ENCODE measurements at regions not wholly inside any gene's neighbourhood (a gene's known extent, or its start where the extent isn't known, plus 50 kb on each side); places are given as distances from the start of the nearest gene placed in this dataset.

- Histone ChIP-seq H2AFZ (ENCODE audit: insufficient read depth, low read depth, low read length, poor library complexity, severe bottlenecking) (no peak overlapping the region), H3K9ac (ENCODE audit: insufficient read depth, low read length, poor library complexity, severe bottlenecking) (no peak overlapping the region), H3K27ac (ENCODE audit: low read depth in 1 of 2, low read length in 2 of 2) (no peak overlapping the region), H3K4me2 (replicated peaks; ENCODE audit: extremely low read depth, low read length, poor library complexity, severe bottlenecking) (no peak overlapping the region), H4K20me1 (ENCODE audit: insufficient read depth, low read length) (no peaks in the 10 kb centered on the region), H3K4me1 (ENCODE audit: control insufficient read depth in 1 of 2, insufficient read depth in 2 of 2, low read length in 2 of 2) (no peaks in the 10 kb centered on the region), H3K9me3 (replicated peaks in 1 of 2; ENCODE audit: control insufficient read depth in 1 of 2, insufficient read depth in 1 of 2, low read length in 2 of 2) (no peaks in the 10 kb centered on the region), H3K4me3 (replicated peaks in 1 of 3; ENCODE audit: low read depth in 2 of 3, low read length in 3 of 3) (no peak overlapping the region), H3K79me2 (ENCODE audit: insufficient read depth, low read length) (no peaks in the 10 kb centered on the region), H3K27me3 (ENCODE audit: control insufficient read depth in 2 of 2, insufficient read depth in 2 of 2, low read length in 2 of 2) (no peaks in the 10 kb centered on the region), H3K36me3 (replicated peaks in 1 of 2; ENCODE audit: control insufficient read depth in 1 of 2, insufficient read depth in 2 of 2, low read length in 2 of 2) (no peaks in the 10 kb centered on the region)
- intact Hi-C loops (cut with micrococcal nuclease), result no loop called here
- Mint-ChIP-seq H3K4me3 (no peak overlapping the region), H3K4me1 (no peaks in the 10 kb centered on the region), H3K36me3 (no peaks in the 10 kb centered on the region), H3K27ac (no peak overlapping the region), H3K9me3 (peaks cover 0 to 5% (median under 1%) of the 10 kb centered on the region in 7 donors), H3K27me3 (ENCODE audit: low read depth in 3 of 3) (peaks cover 0 to 6% (median 0%) of the 10 kb centered on the region in 3 donors)
- WGBS (ENCODE audit: insufficient coverage), result no CpG with 5 or more reads among the region's 2 CpGs
- TF ChIP-seq, protein P1, sequence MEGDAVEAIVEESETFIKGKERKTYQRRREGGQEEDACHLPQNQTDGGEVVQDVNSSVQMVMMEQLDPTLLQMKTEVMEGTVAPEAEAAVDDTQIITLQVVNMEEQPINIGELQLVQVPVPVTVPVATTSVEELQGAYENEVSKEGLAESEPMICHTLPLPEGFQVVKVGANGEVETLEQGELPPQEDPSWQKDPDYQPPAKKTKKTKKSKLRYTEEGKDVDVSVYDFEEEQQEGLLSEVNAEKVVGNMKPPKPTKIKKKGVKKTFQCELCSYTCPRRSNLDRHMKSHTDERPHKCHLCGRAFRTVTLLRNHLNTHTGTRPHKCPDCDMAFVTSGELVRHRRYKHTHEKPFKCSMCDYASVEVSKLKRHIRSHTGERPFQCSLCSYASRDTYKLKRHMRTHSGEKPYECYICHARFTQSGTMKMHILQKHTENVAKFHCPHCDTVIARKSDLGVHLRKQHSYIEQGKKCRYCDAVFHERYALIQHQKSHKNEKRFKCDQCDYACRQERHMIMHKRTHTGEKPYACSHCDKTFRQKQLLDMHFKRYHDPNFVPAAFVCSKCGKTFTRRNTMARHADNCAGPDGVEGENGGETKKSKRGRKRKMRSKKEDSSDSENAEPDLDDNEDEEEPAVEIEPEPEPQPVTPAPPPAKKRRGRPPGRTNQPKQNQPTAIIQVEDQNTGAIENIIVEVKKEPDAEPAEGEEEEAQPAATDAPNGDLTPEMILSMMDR (IDR thresholded peaks at IDR 0.05), result no peak
- DNase-seq, result no peak
Measured at GRCh38 chr13:40231311-40231710, 435.1 kb downstream of the FOXO1 start.

DNA sequence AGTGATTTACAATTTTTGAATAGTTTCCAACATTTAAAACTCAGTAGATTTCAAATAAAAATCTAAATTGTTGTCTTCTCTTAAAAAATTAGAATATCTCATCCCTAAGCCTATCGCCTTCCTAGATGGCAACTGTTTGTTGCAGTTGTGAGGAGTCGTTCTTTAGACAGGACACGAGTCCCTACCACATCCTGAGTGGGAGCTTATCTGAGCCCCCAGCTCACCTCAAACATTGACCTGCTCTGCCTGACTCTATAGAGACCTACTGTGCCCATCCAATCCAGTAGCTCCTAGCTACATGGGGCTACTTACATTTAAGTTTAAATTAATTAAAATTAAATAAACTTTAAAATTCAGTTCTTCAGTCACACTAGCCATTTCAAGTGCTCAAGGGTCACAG, 434.7 kb downstream of the FOXO1 start:
- Histone ChIP-seq H3K36me3 (replicated peaks in 1 of 2; ENCODE audit: control insufficient read depth in 1 of 2, insufficient read depth in 2 of 2, low read length in 2 of 2) (no peaks in the 10 kb centered on the region), H3K4me2 (replicated peaks; ENCODE audit: extremely low read depth, low read length, poor library complexity, severe bottlenecking) (no peak overlapping the region), H3K27me3 (ENCODE audit: control insufficient read depth in 2 of 2, insufficient read depth in 2 of 2, low read length in 2 of 2) (no peaks in the 10 kb centered on the region), H3K4me3 (replicated peaks in 1 of 3; ENCODE audit: low read depth in 2 of 3, low read length in 3 of 3) (no peak overlapping the region), H4K20me1 (ENCODE audit: insufficient read depth, low read length) (no peaks in the 10 kb centered on the region), H3K9ac (ENCODE audit: insufficient read depth, low read length, poor library complexity, severe bottlenecking) (no peak overlapping the region), H3K9me3 (replicated peaks in 1 of 2; ENCODE audit: control insufficient read depth in 1 of 2, insufficient read depth in 1 of 2, low read length in 2 of 2) (no peaks in the 10 kb centered on the region), H3K27ac (ENCODE audit: low read depth in 1 of 2, low read length in 2 of 2) (no peak overlapping the region), H3K4me1 (ENCODE audit: control insufficient read depth in 1 of 2, insufficient read depth in 2 of 2, low read length in 2 of 2) (no peaks in the 10 kb centered on the region), H2AFZ (ENCODE audit: insufficient read depth, low read depth, low read length, poor library complexity, severe bottlenecking) (no peak overlapping the region), H3K79me2 (ENCODE audit: insufficient read depth, low read length) (no peaks in the 10 kb centered on the region)
- TF ChIP-seq, protein P1 (IDR thresholded peaks at IDR 0.05), result no peak
- no CpG with 5 or more reads among the region's 3 CpGs for WGBS (ENCODE audit: insufficient coverage)
- intact Hi-C loops (cut with micrococcal nuclease), result no loop called here
- no peak for DNase-seq
- no peaks in the 10 kb centered on the region for H3K4me1 Mint-ChIP-seq
- peaks cover 0 to 7% (median 2%) of the 10 kb centered on the region in 7 donors for H3K9me3 Mint-ChIP-seq
- H3K36me3 Mint-ChIP-seq, result no peaks in the 10 kb centered on the region
- peaks cover 0 to 6% (median 0%) of the 10 kb centered on the region in 3 donors for H3K27me3 Mint-ChIP-seq (ENCODE audit: low read depth in 3 of 3)
- no peak overlapping the region for H3K27ac Mint-ChIP-seq
- H3K4me3 Mint-ChIP-seq, result no peak overlapping the region
